B cell (primary cell): ENCODE measurements at regions not wholly inside any gene's neighbourhood (a gene's known extent, or its start where the extent isn't known, plus 50 kb on each side); places are given as distances from the start of the nearest gene placed in this dataset.

Source experiments
- EZH2 ChIP-seq: IDR thresholded peaks from 2 replicates; pipeline ENCODE4 v1.6.1; 2012; ENCODE audit warnings: borderline replicate concordance, low read depth, mild to moderate bottlenecking, moderate library complexity, low read length; ENCODE audit not compliant: insufficient read depth, poor library complexity, severe bottlenecking
- TF ChIP-seq, protein P1 (sequence below): fragments of 200-600 bp; IDR thresholded peaks from one replicate; pipeline ENCODE4 v1.8.0; 2022; ENCODE audit warnings: antibody characterized with exemption, mild to moderate bottlenecking

DNA sequence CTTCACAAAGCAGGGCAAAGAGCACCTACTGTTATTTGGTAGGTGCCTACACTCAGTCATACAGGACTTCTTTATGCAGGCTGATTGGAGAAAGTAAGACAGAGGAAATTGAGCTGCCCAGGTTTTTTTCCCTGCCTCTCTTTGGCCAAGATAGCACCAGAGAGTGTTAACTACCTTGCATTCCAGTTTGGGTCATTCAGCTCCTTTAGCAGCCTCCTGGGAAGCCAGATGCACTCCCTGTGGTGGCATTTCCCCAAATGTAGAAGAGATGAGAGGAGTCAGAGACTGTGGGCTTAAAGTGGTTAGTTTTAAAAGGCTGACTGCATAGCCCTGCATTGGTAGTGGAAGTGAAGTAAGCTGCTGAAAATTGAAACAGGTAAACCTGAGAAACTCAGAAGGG is 358.4 kb downstream of the BCKDHB start:
- TF ChIP-seq, protein P1, sequence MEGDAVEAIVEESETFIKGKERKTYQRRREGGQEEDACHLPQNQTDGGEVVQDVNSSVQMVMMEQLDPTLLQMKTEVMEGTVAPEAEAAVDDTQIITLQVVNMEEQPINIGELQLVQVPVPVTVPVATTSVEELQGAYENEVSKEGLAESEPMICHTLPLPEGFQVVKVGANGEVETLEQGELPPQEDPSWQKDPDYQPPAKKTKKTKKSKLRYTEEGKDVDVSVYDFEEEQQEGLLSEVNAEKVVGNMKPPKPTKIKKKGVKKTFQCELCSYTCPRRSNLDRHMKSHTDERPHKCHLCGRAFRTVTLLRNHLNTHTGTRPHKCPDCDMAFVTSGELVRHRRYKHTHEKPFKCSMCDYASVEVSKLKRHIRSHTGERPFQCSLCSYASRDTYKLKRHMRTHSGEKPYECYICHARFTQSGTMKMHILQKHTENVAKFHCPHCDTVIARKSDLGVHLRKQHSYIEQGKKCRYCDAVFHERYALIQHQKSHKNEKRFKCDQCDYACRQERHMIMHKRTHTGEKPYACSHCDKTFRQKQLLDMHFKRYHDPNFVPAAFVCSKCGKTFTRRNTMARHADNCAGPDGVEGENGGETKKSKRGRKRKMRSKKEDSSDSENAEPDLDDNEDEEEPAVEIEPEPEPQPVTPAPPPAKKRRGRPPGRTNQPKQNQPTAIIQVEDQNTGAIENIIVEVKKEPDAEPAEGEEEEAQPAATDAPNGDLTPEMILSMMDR, result no peak
- no peak for TF ChIP-seq EZH2
